Activated CD8-positive, alpha-beta memory T cell treated with anti-CD3 and anti-CD28 coated beads, Interleukin-2, amount 50 U/mL, for 1 hour (primary cell): ENCODE measurements at regions not wholly inside any gene's neighbourhood (a gene's known extent, or its start where the extent isn't known, plus 50 kb on each side); places are given as distances from the start of the nearest gene placed in this dataset.

ENCODE experiments used
- DNase-seq: peaks from one replicate; pipeline ENCODE4 v3.0.0-alpha.2; 2020; ENCODE audit errors: extremely low read depth

- no peak for DNase-seq
These were observed 523.2 kb upstream of the IGFBP3 start for GRCh38 chr7:46444256-46444655.

GRCh38 chr7:46440186-46440585, 519.1 kb upstream of the IGFBP3 start:
- DNase-seq: no peak

- no peak for DNase-seq
These were observed 511.6 kb upstream of the IGFBP3 start for GRCh38 chr7:46432708-46433107.

GRCh38 chr7:46428295-46428694, 507.2 kb upstream of the IGFBP3 start:
- DNase-seq: no peak

- no peak for DNase-seq
These were observed 503.9 kb upstream of the IGFBP3 start for GRCh38 chr7:46424934-46425333.

- no peak for DNase-seq
These were observed 500.6 kb upstream of the IGFBP3 start for GRCh38 chr7:46421441-46422230.

- no peak for DNase-seq
These were observed 493.9 kb upstream of the IGFBP3 start for GRCh38 chr7:46414946-46415345.

- DNase-seq: no peak
These were observed 490.2 kb upstream of the IGFBP3 start for GRCh38 chr7:46411236-46411635.

GRCh38 chr7:46407125-46407524, 486.1 kb upstream of the IGFBP3 start:
- DNase-seq: no peak

- DNase-seq: no peak
These were observed 476.5 kb upstream of the IGFBP3 start for GRCh38 chr7:46397591-46397990.

GRCh38 chr7:46396481-46396880, 475.4 kb upstream of the IGFBP3 start:
- no peak for DNase-seq

GRCh38 chr7:46393142-46393541, 472.1 kb upstream of the IGFBP3 start:
- DNase-seq: no peak

GRCh38 chr7:46391231-46392201, 470.4 kb upstream of the IGFBP3 start:
- DNase-seq: no peak

- DNase-seq: no peak
These were observed 469.0 kb upstream of the IGFBP3 start for GRCh38 chr7:46390042-46390441.

GRCh38 chr7:46389146-46389545, 468.1 kb upstream of the IGFBP3 start:
- no peak for DNase-seq

GRCh38 chr7:46387646-46388045, 466.6 kb upstream of the IGFBP3 start:
- no peak for DNase-seq

- DNase-seq: no peak
These were observed 465.6 kb upstream of the IGFBP3 start for GRCh38 chr7:46386428-46387399.

- DNase-seq: no peak
These were observed 464.7 kb upstream of the IGFBP3 start for GRCh38 chr7:46385662-46386309.

- no peak for DNase-seq
These were observed 462.5 kb upstream of the IGFBP3 start for GRCh38 chr7:46383605-46384004.

GRCh38 chr7:46369933-46370654, 449.0 kb upstream of the IGFBP3 start:
- DNase-seq: no peak
